PC-9 (cell line): ENCODE measurements at regions not wholly inside any gene's neighbourhood (a gene's known extent, or its start where the extent isn't known, plus 50 kb on each side); places are given as distances from the start of the nearest gene placed in this dataset.
A peak's percentile ranks its signal among the peaks of the same experiment; 100 is the strongest.

Source experiments
- BruUV-seq: library from RNA; stranded (reverse); fragments of 400-500 nt; replicated peaks from 2 replicates; lab custom pipeline; 2021; lab: Mats Ljungman, UMichigan
- CTCF ChIA-PET: fragments of 300-600 bp; sonication (Branson Sonifier 250); formaldehyde crosslinking; loops from one replicate; lab custom pipeline; 2022; ENCODE audit warnings: antibody characterized with exemption; lab: Charles Lee
- POLR2A ChIA-PET: fragments of 300-600 bp; sonication (Branson Sonifier 250); formaldehyde crosslinking; loops from one replicate; lab custom pipeline; 2022; ENCODE audit warnings: antibody characterized with exemption; ENCODE audit not compliant: unreplicated experiment; lab: Charles Lee
- DNase-seq, 2 experiments: peaks; one replicate each; pipeline versions ENCODE4 v3.0.0 to v3.0.0-alpha.2; 2015 to 2022; ENCODE audit warnings: mixed read lengths in 1 of 2
- H2AFZ ChIP-seq: fragments of 200-600 bp; sonication (generic); 2 replicates; pipeline ENCODE4 v1.8.1; 2017; ENCODE audit warnings: antibody characterized with exemption
- H3F3A ChIP-seq: fragments of 200-600 bp; sonication (generic); 2 replicates; pipeline ENCODE4 v1.8.1; 2017; ENCODE audit warnings: antibody characterized with exemption, mild to moderate bottlenecking, low read depth; ENCODE audit not compliant: insufficient read depth
- H3K27ac ChIP-seq: fragments of 200-600 bp; sonication (generic); 2 replicates; pipeline ENCODE4 v1.6.1; 2016; ENCODE audit warnings: mixed run types
- H3K27me3 ChIP-seq: fragments of 200-600 bp; sonication (generic); 2 replicates; pipeline ENCODE4 v1.6.1; 2016; ENCODE audit warnings: low read depth, mixed run types; ENCODE audit not compliant: insufficient read depth
- H3K36me3 ChIP-seq: fragments of 200-600 bp; sonication (generic); 2 replicates; pipeline ENCODE4 v1.6.1; 2016; ENCODE audit warnings: low read depth, mixed run types
- H3K4me1 ChIP-seq: fragments of 200-600 bp; sonication (generic); replicated peaks from 2 replicates; pipeline ENCODE4 v1.6.1; 2016; ENCODE audit warnings: mixed run types; ENCODE audit not compliant: insufficient read depth
- H3K4me2 ChIP-seq: fragments of 200-600 bp; sonication (generic); 2 replicates; pipeline ENCODE4 v1.6.1; 2017; ENCODE audit warnings: mixed run types
- H3K4me3 ChIP-seq: fragments of 200-600 bp; sonication (generic); 2 replicates; pipeline ENCODE4 v1.6.1; 2016; ENCODE audit warnings: mixed run types
- H3K79me2 ChIP-seq: fragments of 200-600 bp; sonication (generic); 2 replicates; pipeline ENCODE4 v1.6.1; 2017; ENCODE audit warnings: low read depth, mixed run types
- H3K9me2 ChIP-seq: fragments of 200-600 bp; sonication (generic); 2 replicates; pipeline ENCODE4 v1.8.1; 2017; ENCODE audit warnings: mild to moderate bottlenecking; ENCODE audit not compliant: insufficient read depth
- H3K9me3 ChIP-seq: fragments of 200-600 bp; sonication (generic); 2 replicates; pipeline ENCODE4 v1.8.1; 2016; ENCODE audit warnings: low read depth; ENCODE audit not compliant: insufficient read depth
- H4K20me1 ChIP-seq: fragments of 200-600 bp; sonication (generic); 2 replicates; pipeline ENCODE4 v1.8.1; 2017; ENCODE audit not compliant: insufficient read depth
- EZH2 ChIP-seq: fragments of 200-600 bp; sonication (generic); IDR thresholded peaks from 2 replicates; pipeline ENCODE4 v1.8.0; 2017; ENCODE audit warnings: antibody characterized with exemption, low read depth
- intact Hi-C: fragments of 100-400 bp; cut with micrococcal nuclease; formaldehyde crosslinking; loops from one replicate; pipeline ENCODE4 v1.10.0; 2022; ENCODE audit not compliant: unreplicated experiment
- TF ChIP-seq, protein P1 (sequence below): fragments of 200-600 bp; sonication (generic); conservative IDR thresholded peaks from 2 replicates; pipeline ENCODE4 v1.6.1; 2017; ENCODE audit warnings: mixed run types, antibody characterized with exemption, mild to moderate bottlenecking, moderate library complexity

DNA sequence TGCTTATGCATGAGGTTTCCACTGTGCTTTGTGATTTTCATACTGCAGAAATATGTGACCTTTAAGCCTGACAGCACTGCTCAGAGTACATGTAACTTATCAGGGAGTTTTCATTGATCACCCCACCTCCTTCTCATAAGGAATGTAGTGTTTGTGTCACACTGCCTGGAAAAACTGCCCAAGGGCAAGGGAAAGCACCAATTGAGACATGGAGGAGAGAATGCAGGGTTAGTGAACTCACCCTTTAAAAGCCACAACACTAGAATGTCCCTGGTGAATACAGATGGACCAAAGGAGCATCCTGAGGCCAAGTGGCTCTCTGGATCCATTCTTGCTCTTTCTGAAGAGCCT is 147.2 kb upstream of the SPATS2L start:
- no peak overlapping the region for H3K4me2 ChIP-seq
- H2AFZ ChIP-seq, result no peak overlapping the region
- no peaks in the 10 kb centered on the region for H3F3A ChIP-seq
- H3K9me3 ChIP-seq, result no peaks in the 10 kb centered on the region
- intact Hi-C loops, result no loop called here
- POLR2A ChIA-PET, result no interaction called here
- DNase-seq, result peak in 1 of 2 experiments; percentile 47
- TF ChIP-seq, protein P1, sequence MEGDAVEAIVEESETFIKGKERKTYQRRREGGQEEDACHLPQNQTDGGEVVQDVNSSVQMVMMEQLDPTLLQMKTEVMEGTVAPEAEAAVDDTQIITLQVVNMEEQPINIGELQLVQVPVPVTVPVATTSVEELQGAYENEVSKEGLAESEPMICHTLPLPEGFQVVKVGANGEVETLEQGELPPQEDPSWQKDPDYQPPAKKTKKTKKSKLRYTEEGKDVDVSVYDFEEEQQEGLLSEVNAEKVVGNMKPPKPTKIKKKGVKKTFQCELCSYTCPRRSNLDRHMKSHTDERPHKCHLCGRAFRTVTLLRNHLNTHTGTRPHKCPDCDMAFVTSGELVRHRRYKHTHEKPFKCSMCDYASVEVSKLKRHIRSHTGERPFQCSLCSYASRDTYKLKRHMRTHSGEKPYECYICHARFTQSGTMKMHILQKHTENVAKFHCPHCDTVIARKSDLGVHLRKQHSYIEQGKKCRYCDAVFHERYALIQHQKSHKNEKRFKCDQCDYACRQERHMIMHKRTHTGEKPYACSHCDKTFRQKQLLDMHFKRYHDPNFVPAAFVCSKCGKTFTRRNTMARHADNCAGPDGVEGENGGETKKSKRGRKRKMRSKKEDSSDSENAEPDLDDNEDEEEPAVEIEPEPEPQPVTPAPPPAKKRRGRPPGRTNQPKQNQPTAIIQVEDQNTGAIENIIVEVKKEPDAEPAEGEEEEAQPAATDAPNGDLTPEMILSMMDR, result no peak
- no peak for TF ChIP-seq EZH2
- H4K20me1 ChIP-seq, result no peaks in the 10 kb centered on the region
- H3K79me2 ChIP-seq, result no peaks in the 10 kb centered on the region
- peaks cover 6% of the 10 kb centered on the region for H3K4me1 ChIP-seq
- CTCF ChIA-PET, result no interaction called here
- no peaks in the 10 kb centered on the region for H3K36me3 ChIP-seq
- no peaks in the 10 kb centered on the region for H3K9me2 ChIP-seq
- no peak overlapping the region for H3K4me3 ChIP-seq
- BruUV-seq, result no TSS peak
- no peaks in the 10 kb centered on the region for H3K27me3 ChIP-seq
- no peak overlapping the region for H3K27ac ChIP-seq

DNA sequence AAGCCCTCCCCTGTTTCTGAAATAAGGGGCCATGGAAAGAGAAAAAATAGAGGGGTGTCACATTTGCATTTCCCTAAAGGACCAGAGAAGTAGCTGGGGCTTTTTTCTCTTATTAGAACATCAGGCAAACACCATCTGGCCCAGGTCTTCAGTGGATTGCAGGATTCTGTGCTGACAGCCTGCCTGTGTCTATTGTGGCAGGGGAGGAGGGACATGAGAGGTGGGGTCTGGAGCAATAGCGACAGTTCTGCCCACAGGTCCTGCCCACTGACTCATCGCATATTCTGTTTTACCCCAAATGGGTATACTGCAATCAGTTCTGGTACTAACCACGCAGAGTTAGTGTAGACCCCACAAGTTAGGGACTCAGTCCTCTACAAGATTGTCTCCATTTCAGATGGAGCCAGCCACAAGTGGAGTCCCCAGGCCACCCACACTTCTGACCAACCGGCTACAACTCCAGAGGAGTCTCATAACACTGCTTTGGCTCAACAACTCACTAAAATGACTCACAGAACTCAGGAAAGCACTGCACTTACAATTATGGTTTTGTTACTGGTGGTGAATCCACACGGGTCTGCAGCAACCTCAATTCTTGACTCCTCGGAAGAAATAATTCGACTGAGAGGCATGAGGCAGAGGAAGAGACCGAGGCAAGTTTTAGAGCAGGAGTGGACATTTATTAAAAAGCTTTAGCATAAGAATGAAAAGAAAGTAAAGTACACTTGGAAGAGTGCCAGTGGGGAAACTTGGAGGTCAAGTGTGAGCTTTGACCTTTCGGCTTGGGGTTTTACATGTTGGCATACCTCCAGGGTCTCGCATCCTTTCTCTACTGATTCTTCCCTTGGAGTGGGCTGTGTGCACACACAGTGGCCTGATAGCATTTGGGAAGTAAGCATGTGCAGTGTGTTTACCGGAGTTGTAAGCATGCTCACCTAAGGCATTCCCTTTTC is 146.4 kb upstream of the SPATS2L start:
- Histone ChIP-seq H2AFZ (no peak overlapping the region), H4K20me1 (no peaks in the 10 kb centered on the region), H3K9me3 (no peaks in the 10 kb centered on the region), H3K9me2 (no peaks in the 10 kb centered on the region), H3K27me3 (no peaks in the 10 kb centered on the region), H3K27ac (no peak overlapping the region), H3K79me2 (no peaks in the 10 kb centered on the region), H3F3A (no peaks in the 10 kb centered on the region), H3K4me1 (peaks cover 6% of the 10 kb centered on the region), H3K36me3 (no peaks in the 10 kb centered on the region), H3K4me3 (no peak overlapping the region), H3K4me2 (no peak overlapping the region)
- POLR2A ChIA-PET, result no interaction called here
- TF ChIP-seq, protein P1, result no peak
- TF ChIP-seq EZH2, result no peak
- CTCF ChIA-PET, result no interaction called here
- BruUV-seq, result no TSS peak
- DNase-seq, result no peak
- intact Hi-C loops, result no loop called here

DNA sequence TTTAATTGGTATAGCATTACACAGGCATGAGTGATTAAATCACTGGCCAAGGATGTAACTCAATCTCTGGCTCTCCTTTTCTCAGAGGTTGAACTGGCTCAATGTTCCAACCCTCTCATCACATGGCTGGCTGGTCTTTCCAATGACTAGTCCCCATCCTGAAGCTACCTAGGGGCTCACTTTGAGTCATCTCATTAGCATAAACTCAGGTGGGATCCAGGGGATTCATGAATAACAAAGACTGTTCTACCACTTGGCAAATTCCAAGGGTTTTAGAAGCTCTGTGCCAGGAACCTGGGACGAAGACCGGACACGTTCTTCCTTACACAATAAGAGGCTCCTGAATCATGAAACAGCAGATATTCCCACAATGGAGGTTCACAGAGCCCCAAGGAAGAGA is 145.0 kb upstream of the SPATS2L start:
- H3K4me3 ChIP-seq, result no peak overlapping the region
- ChIA-PET POLR2A (no interaction called here), CTCF (no interaction called here)
- H3K4me1 ChIP-seq, result peaks cover 6% of the 10 kb centered on the region
- no peak overlapping the region for H2AFZ ChIP-seq
- intact Hi-C loops, result no loop called here
- TF ChIP-seq, protein P1, result no peak
- no peak for TF ChIP-seq EZH2
- no peaks in the 10 kb centered on the region for H3K79me2 ChIP-seq
- no peaks in the 10 kb centered on the region for H3F3A ChIP-seq
- no peaks in the 10 kb centered on the region for H3K27me3 ChIP-seq
- H3K9me3 ChIP-seq, result no peaks in the 10 kb centered on the region
- H3K4me2 ChIP-seq, result no peak overlapping the region
- no peaks in the 10 kb centered on the region for H3K9me2 ChIP-seq
- no peak for DNase-seq
- H3K27ac ChIP-seq, result no peak overlapping the region
- H3K36me3 ChIP-seq, result no peaks in the 10 kb centered on the region
- H4K20me1 ChIP-seq, result no peaks in the 10 kb centered on the region
- BruUV-seq, result no TSS peak
